Fibroblast of the aortic adventitia (primary cell): ENCODE measurements at regions not wholly inside any gene's neighbourhood (a gene's known extent, or its start where the extent isn't known, plus 50 kb on each side); places are given as distances from the start of the nearest gene placed in this dataset.
A peak's percentile ranks its signal among the peaks of the same experiment; 100 is the strongest.

Experiments used
- DNase-seq: peaks from one replicate; pipeline ENCODE4 v3.0.0-alpha.2; 2010; ENCODE audit warnings: low read depth
- H3K4me3 ChIP-seq: 2 replicates; pipeline ENCODE4 v1.5.1; 2011; ENCODE audit warnings: low read depth, mild to moderate bottlenecking, control low read depth, low read length, moderate library complexity
- CTCF ChIP-seq: IDR thresholded peaks from 2 replicates; pipeline ENCODE4 v1.5.1; 2011; ENCODE audit warnings: mild to moderate bottlenecking, low read length, control low read depth, inconsistent platforms; ENCODE audit not compliant: insufficient read depth

- H3K4me3 ChIP-seq: no peak overlapping the region
- TF ChIP-seq CTCF: no peak
- DNase-seq: no peak
These were observed 107.3 kb upstream of the PRDX4 start for GRCh38 chrX:23559975-23560374.

- no peak for DNase-seq
- TF ChIP-seq CTCF: no peak
These were observed 96.5 kb upstream of the PRDX4 start for GRCh38 chrX:23570674-23571343.

GRCh38 chrX:23575281-23575680 is 92.0 kb upstream of the PRDX4 start:
- TF ChIP-seq CTCF: no peak
- no peak for DNase-seq
- H3K4me3 ChIP-seq: no peak overlapping the region

More at GRCh38 chrX:23570674-23571343, 96.5 kb upstream of the PRDX4 start:
- no peak overlapping the region for H3K4me3 ChIP-seq

- TF ChIP-seq CTCF: no peak
- DNase-seq: peak; percentile 47
- no peak overlapping the region for H3K4me3 ChIP-seq
These were observed 89.2 kb upstream of the PRDX4 start for GRCh38 chrX:23578079-23578478.

- no peak overlapping the region for H3K4me3 ChIP-seq
- no peak for TF ChIP-seq CTCF
- DNase-seq: no peak
These were observed 77.8 kb upstream of the PRDX4 start for GRCh38 chrX:23589496-23589895.

- no peak for DNase-seq
- no peak for TF ChIP-seq CTCF
- no peak overlapping the region for H3K4me3 ChIP-seq
These were observed 74.6 kb upstream of the PRDX4 start for GRCh38 chrX:23592741-23593140.

- TF ChIP-seq CTCF: no peak
- no peak for DNase-seq
- no peak overlapping the region for H3K4me3 ChIP-seq
These were observed 68.7 kb upstream of the PRDX4 start for GRCh38 chrX:23598575-23598974.
